Hepatocyte (in vitro differentiated cells): ENCODE measurements at regions not wholly inside any gene's neighbourhood (a gene's known extent, or its start where the extent isn't known, plus 50 kb on each side); places are given as distances from the start of the nearest gene placed in this dataset.

Experiments used
- CTCF ChIP-seq: fragments of 200-600 bp; sonication (generic); IDR thresholded peaks from 2 replicates; pipeline ENCODE4 v1.5.1; 2016; ENCODE audit warnings: antibody characterized with exemption, mild to moderate bottlenecking; ENCODE audit not compliant: poor library complexity
- EZH2 ChIP-seq: fragments of 200-600 bp; sonication (generic); IDR thresholded peaks from 2 replicates; pipeline ENCODE4 v1.6.1; 2016; ENCODE audit warnings: antibody characterized with exemption, mild to moderate bottlenecking, borderline replicate concordance
- EZH2phosphoT487 ChIP-seq: fragments of 200-600 bp; sonication (generic); IDR thresholded peaks from one replicate; pipeline ENCODE4 v1.6.1; 2018; ENCODE audit warnings: antibody characterized with exemption, mild to moderate bottlenecking, low read depth, moderate library complexity; ENCODE audit not compliant: unreplicated experiment, severe bottlenecking

- TF ChIP-seq CTCF, result no peak
- TF ChIP-seq EZH2phosphoT487, result no peak
- no peak for TF ChIP-seq EZH2
Measured at GRCh38 chr13:109986851-109987250, 200.5 kb upstream of the IRS2 start.
